A549 (cell line): ENCODE measurements at regions not wholly inside any gene's neighbourhood (a gene's known extent, or its start where the extent isn't known, plus 50 kb on each side); places are given as distances from the start of the nearest gene placed in this dataset.
A peak's percentile ranks its signal among the peaks of the same experiment; 100 is the strongest.

ENCODE experiments used
- ATAC-seq, 2 experiments: fragments of 200-7000 bp in 1 of 2; fragments of >200 bp in 1 of 2; cut with Nextera tagmentation in 1 of 2; cut with Tn5 transposase in 1 of 2; 3 replicates each; pipeline versions ENCODE4 v1.8.0 to v1.9.1; 2018 to 2020; ENCODE audit warnings: mild to moderate bottlenecking in 1 of 2, moderate library complexity in 1 of 2
- CTCF ChIA-PET: fragments of 300-600 bp; sonication (Branson Sonifier 250); formaldehyde crosslinking; extraction: SDS; loops from one replicate; lab custom pipeline; 2021; ENCODE audit warnings: antibody characterized with exemption, inconsistent platforms; lab: Yijun Ruan, JAX
- POLR2A ChIA-PET: fragments of 350-600 bp; formaldehyde crosslinking; extraction: SDS; loops from one replicate; lab custom pipeline; 2021; ENCODE audit warnings: antibody characterized with exemption, inconsistent platforms; lab: Yijun Ruan, JAX
- DNase-seq, 2 experiments: peaks; one replicate each; pipeline versions ENCODE4 v3.0.0 to v3.0.0-alpha.2; 2011 to 2016; ENCODE audit warnings: low read depth in 1 of 2, low spot score in 1 of 2
- FAIRE-seq: peaks from 2 replicates; lab custom pipeline; 2011; peaks lifted over from hg19 to GRCh38; lab: Jason Lieb, UNC
- H3K27ac ChIP-seq, 2 experiments: fragments of >200 bp; sonication (Bioruptor Twin); formaldehyde crosslinking; 3 replicates each; pipeline ENCODE4 v1.5.1; 2016 to 2017
- H3K4me1 ChIP-seq: fragments of >200 bp; sonication (Bioruptor Twin); formaldehyde crosslinking; 3 replicates; pipeline ENCODE4 v1.6.1; 2016
- H3K4me2 ChIP-seq: fragments of >200 bp; sonication (Bioruptor Twin); formaldehyde crosslinking; 3 replicates; pipeline ENCODE4 v1.6.1; 2016
- H3K4me3 ChIP-seq: fragments of >200 bp; sonication (Bioruptor Twin); formaldehyde crosslinking; 3 replicates; pipeline ENCODE4 v1.5.1; 2016
- H3K9me3 ChIP-seq: fragments of >200 bp; sonication (Bioruptor Twin); formaldehyde crosslinking; 3 replicates; pipeline ENCODE4 v1.6.1; 2016
- CBX8 ChIP-seq: fragments of 200-600 bp; sonication (generic); IDR thresholded peaks from 2 replicates; pipeline ENCODE4 v1.6.1; 2016
- EP300 ChIP-seq, 2 experiments: fragments of >200 bp; sonication (Bioruptor Twin); formaldehyde crosslinking; IDR thresholded peaks; 2 replicates in 1 of 2; 3 replicates in 1 of 2; pipeline ENCODE4 v1.6.1; 2016 to 2017
- ESRRA ChIP-seq: fragments of 150-350 bp; IDR thresholded peaks from 2 replicates; pipeline ENCODE4 v1.6.1; 2014; ENCODE audit warnings: mild to moderate bottlenecking, low read length, borderline replicate concordance
- FOSB ChIP-seq: fragments of 250-450 bp; sonication (Bioruptor Pico); IDR thresholded peaks from 2 replicates; pipeline ENCODE4 v1.5.0; 2020; ENCODE audit warnings: mild to moderate bottlenecking, moderate library complexity
- FOXS1 ChIP-seq: fragments of 250-450 bp; sonication (Bioruptor Pico); IDR thresholded peaks from 2 replicates; pipeline ENCODE4 v1.5.0; 2020; ENCODE audit warnings: mild to moderate bottlenecking, moderate library complexity
- GATA3 ChIP-seq: IDR thresholded peaks from 2 replicates; pipeline ENCODE4 v1.6.1; 2012; ENCODE audit warnings: borderline replicate concordance
- HOXA7 ChIP-seq: fragments of 250-450 bp; sonication (Bioruptor Pico); IDR thresholded peaks from 2 replicates; pipeline ENCODE4 v1.5.0; 2020; ENCODE audit warnings: mild to moderate bottlenecking, moderate library complexity
- HOXB5 ChIP-seq: fragments of 250-450 bp; sonication (Bioruptor Pico); IDR thresholded peaks from 2 replicates; pipeline ENCODE4 v1.5.0; 2020; ENCODE audit warnings: mild to moderate bottlenecking, moderate library complexity
- JUNB ChIP-seq: fragments of >200 bp; sonication (Bioruptor Twin); formaldehyde crosslinking; IDR thresholded peaks from 2 replicates; pipeline ENCODE4 v1.6.1; 2016
- KDM1A ChIP-seq: fragments of 200-600 bp; sonication (generic); IDR thresholded peaks from 2 replicates; pipeline ENCODE4 v1.6.1; 2016; ENCODE audit warnings: low read depth, mild to moderate bottlenecking
- MAFK ChIP-seq: fragments of 450-650 bp; IDR thresholded peaks from 2 replicates; pipeline ENCODE4 v1.6.1; 2014; ENCODE audit not compliant: partially characterized antibody
- MAZ ChIP-seq: fragments of 150-350 bp; IDR thresholded peaks from 2 replicates; pipeline ENCODE4 v1.6.1; 2014; ENCODE audit warnings: antibody characterized with exemption, low read depth, low read length, borderline replicate concordance
- NFE2L2 ChIP-seq: fragments of 150-350 bp; conservative IDR thresholded peaks from 2 replicates; pipeline ENCODE4 v1.6.1; 2014; ENCODE audit warnings: low read length
- RARB ChIP-seq: fragments of 250-450 bp; sonication (Bioruptor Pico); IDR thresholded peaks from 2 replicates; pipeline ENCODE4 v1.8.0; 2021; ENCODE audit warnings: mild to moderate bottlenecking, moderate library complexity
- RCOR1 ChIP-seq: fragments of 150-350 bp; IDR thresholded peaks from 2 replicates; pipeline ENCODE4 v1.6.1; 2014; ENCODE audit warnings: antibody characterized with exemption, low read length, low read depth
- SMC3 ChIP-seq: fragments of >200 bp; sonication (Bioruptor Twin); formaldehyde crosslinking; IDR thresholded peaks from 3 replicates; pipeline ENCODE4 v1.6.1; 2018; ENCODE audit warnings: inconsistent platforms
- SREBF2 ChIP-seq: fragments of 450-650 bp; IDR thresholded peaks from 2 replicates; pipeline ENCODE4 v1.6.1; 2014; ENCODE audit warnings: mild to moderate bottlenecking, moderate library complexity
- ZNF302 ChIP-seq: fragments of 250-450 bp; sonication (Bioruptor Pico); IDR thresholded peaks from 2 replicates; pipeline ENCODE4 v1.9.0; 2021; ENCODE audit warnings: inconsistent platforms, mild to moderate bottlenecking, moderate library complexity
- ZSCAN20 ChIP-seq: fragments of 250-450 bp; sonication (Bioruptor Pico); IDR thresholded peaks from 2 replicates; pipeline ENCODE4 v1.8.0; 2022; ENCODE audit warnings: mild to moderate bottlenecking, moderate library complexity
- WGBS: methylation state at CpG from one replicate; pipeline ENCODE4 v1.1.6; 2017; ENCODE audit errors: missing lambda C conversion rate; 5-methylcytosine and 5-hydroxymethylcytosine counted together
- TF ChIP-seq, protein P1 (sequence below): IDR thresholded peaks from 2 replicates; pipeline ENCODE4 v1.6.1; 2012

DNA sequence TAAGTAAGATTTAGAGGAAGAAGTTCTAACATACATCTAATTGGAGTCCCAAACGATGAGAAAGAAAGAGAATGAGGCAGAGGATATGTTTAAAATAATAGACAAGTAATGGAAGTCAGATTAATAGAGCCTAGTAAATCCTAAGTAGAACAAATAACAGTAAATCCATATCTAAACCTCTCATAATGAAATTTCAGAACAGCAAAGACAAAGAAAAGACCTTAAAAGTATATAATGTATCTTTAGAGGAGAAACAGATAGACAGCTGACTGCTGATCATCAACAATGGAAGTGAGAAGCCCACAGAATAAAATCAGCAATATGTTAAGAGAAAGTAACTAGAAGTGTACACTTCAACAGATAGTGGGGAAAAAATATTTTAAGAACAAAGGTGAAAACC, 536.2 kb upstream of the ZFHX3 start:
- 0 out of 3 replicates have a peak, but pooled peaks cover 6% of the 10 kb centered on the region for H3K9me3 ChIP-seq
- 0% methylated on average over 1 of the region's 1 CpG for WGBS
- POLR2A ChIA-PET, result no interaction called here
- DNase-seq (no peak), FAIRE-seq (no peak), ATAC-seq (no peak)
- no peaks in the 10 kb centered on the region for H3K4me1 ChIP-seq
- TF ChIP-seq KDM1A (no peak), ZNF302 (CRISPR knock-in tag) (no peak), RARB (no peak), RCOR1 (no peak)
- H3K4me2 ChIP-seq, result no peak overlapping the region
- CTCF ChIA-PET, result no interaction called here
- no peak overlapping the region for H3K4me3 ChIP-seq
- H3K27ac ChIP-seq, result no peak overlapping the region

DNA sequence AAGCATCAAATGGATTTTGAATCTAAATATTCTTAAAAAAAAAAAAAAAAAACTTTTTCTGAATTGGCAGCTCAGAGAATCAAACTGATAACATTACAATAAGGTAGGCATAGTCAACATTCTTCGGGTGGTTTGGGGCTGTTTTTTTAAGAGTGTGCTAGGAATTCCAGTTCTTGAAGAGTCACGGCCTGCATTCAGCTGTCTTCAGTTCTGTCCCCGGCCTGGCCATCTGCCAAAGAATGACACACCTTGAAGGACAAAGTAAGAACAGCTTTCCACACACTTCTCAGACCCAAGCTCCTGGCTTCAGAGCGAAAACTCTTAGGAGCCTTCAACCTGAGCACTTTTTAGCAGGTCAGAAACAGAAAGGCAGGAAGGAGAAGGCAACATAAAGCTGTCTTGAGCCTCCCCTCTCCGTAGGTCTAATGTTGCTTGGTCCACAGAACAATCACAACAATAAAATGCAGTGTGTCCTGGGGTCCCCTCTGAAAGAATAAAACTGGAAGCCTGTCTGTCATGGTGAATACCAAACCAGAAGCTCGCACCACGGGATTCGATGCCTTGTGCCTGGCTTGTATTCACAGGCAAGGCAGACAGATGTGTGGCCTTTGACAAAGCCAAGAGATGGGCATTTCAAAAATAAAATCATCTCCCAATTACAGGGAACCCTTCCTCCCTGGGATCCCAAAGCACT, 524.4 kb upstream of the ZFHX3 start:
- H3K4me3 ChIP-seq, result no peak overlapping the region
- FAIRE-seq, result no peak
- TF ChIP-seq MAZ, result no peak
- no peak for TF ChIP-seq SREBF2
- TF ChIP-seq CBX8, result no peak
- TF ChIP-seq EP300 (IDR thresholded peaks at IDR 0.05), result no peak
- TF ChIP-seq, all 56 proteins: peak for 0
- ATAC-seq (no peak), DNase-seq (peak in 1 of 2 experiments; percentile 5)
- ChIA-PET POLR2A (interaction anchor here (0.7 kb wide), 1 partner anchor 627 kb away, joined by 5 read pairs; no protein-coding TSS in a partner anchor), CTCF (interaction anchor here (1.0 kb wide), 1 partner anchor 14 kb away, joined by 3 read pairs; no protein-coding TSS in a partner anchor)
- WGBS, result 16% methylated on average over 8 of the region's 8 CpGs
- Histone ChIP-seq H3K27ac (no peak overlapping the region), H3K9me3 (peaks cover 2% of the 10 kb centered on the region; the same call in 1 of the 3 replicates), H3K4me2 (no peak overlapping the region), H3K4me1 (no peaks in the 10 kb centered on the region)

DNA sequence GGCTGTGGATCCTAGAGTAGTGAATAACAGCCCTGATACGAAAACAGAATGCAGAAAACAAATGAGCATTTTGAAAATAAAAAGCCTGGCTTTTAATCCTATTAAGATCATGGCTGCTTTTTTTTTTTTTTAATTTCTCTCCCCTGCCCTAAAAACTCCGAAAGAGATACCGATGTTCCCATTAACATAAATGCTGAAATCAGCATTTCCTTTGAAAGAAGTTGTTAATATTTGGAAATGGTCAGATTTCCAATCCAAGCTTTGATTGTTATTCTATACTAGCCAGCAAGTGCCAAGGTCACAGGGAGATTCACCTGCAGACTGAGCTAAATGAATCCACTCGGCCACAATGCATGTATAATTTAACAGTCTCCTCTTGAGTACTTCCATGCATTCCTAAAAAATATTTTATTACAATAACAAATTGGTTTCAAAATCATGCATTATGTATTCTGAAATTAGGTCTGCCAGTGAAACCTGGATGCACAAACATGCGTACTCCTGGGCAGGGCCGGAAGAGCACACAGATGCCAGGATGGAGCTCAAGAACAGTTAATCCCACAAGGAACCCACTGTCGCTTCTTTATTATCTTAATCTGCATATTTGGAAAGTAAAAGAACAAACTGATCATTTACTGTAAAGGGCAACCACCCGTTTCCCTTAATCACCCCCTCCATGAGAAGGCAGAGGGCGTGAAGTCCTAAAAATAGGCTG, 521.5 kb upstream of the ZFHX3 start:
- Histone ChIP-seq H3K9me3 (peaks cover 2% of the 10 kb centered on the region; the same call in 1 of the 3 replicates), H3K4me2 (no peak overlapping the region), H3K4me3 (no peak overlapping the region), H3K27ac (no peak overlapping the region), H3K4me1 (no peaks in the 10 kb centered on the region)
- FAIRE-seq, result no peak
- DNase-seq, result no peak
- ChIA-PET POLR2A (no interaction called here), CTCF (interaction anchor here (3.3 kb wide), 1 partner anchor 386 kb away, joined by 8 read pairs; no protein-coding TSS in a partner anchor)
- 33% methylated on average over 9 of the region's 9 CpGs for WGBS
- ATAC-seq, result no peak
- no peak for TF ChIP-seq FOSB (CRISPR knock-in tag)
- TF ChIP-seq MAFK, result peak; percentile 75
- TF ChIP-seq ESRRA, result no peak

DNA sequence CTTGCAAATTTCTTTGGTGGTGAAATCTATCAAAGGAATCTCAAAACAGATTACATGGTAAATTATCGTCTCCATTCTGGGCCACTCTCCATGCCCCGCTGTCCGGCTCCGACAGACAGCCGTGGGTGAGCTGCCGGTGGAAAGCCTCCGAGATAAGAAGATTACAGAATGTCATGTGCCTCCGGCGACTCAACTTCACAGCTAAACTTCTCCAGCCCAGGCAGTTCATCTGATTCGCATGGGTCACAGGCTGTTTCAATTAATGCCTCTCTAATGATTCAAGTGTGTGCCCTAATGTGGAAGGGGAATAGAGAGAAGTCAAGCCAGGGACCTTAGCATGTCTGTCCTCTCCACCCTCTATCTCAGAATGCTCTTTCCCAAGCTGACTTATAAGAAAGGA, 520.8 kb upstream of the ZFHX3 start:
- WGBS, result 71% methylated on average over 10 of the region's 10 CpGs
- Histone ChIP-seq H3K9me3 (peaks cover 2% of the 10 kb centered on the region; the same call in 1 of the 3 replicates), H3K27ac (no peak overlapping the region), H3K4me2 (no peak overlapping the region), H3K4me1 (no peaks in the 10 kb centered on the region), H3K4me3 (no peak overlapping the region)
- FAIRE-seq (no peak), ATAC-seq (no peak), DNase-seq (no peak)
- CTCF ChIA-PET, result interaction anchor here (3.3 kb wide), 1 partner anchor 386 kb away, joined by 8 read pairs; no protein-coding TSS in a partner anchor
- POLR2A ChIA-PET, result no interaction called here
- TF ChIP-seq NFE2L2 (no peak), MAFK (no peak), SMC3 (no peak), GATA3 (no peak), HOXB5 (CRISPR knock-in tag) (no peak), CBX8 (no peak), JUNB (no peak), HOXA7 (no peak), ZSCAN20 (CRISPR knock-in tag) (no peak), ZNF302 (CRISPR knock-in tag) (no peak), KDM1A (no peak), FOXS1 (CRISPR knock-in tag) (no peak)
- TF ChIP-seq, protein P1, sequence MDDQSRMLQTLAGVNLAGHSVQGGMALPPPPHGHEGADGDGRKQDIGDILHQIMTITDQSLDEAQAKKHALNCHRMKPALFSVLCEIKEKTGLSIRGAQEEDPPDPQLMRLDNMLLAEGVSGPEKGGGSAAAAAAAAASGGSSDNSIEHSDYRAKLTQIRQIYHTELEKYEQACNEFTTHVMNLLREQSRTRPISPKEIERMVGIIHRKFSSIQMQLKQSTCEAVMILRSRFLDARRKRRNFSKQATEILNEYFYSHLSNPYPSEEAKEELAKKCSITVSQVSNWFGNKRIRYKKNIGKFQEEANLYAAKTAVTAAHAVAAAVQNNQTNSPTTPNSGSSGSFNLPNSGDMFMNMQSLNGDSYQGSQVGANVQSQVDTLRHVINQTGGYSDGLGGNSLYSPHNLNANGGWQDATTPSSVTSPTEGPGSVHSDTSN, result no peak
